Transverse colon (tissue), 4 donors: ENCODE measurements at regions not wholly inside any gene's neighbourhood (a gene's known extent, or its start where the extent isn't known, plus 50 kb on each side); places are given as distances from the start of the nearest gene placed in this dataset.

Experiments used
- DNase-seq: peaks from one replicate; pipeline ENCODE4 v3.0.0-alpha.2; 2019
- H3K27ac ChIP-seq, 4 donors: fragments of 200-600 bp; sonication (generic); 2 replicates each; pipeline ENCODE4 v1.5.1; 2016 to 2018; ENCODE audit warnings: inconsistent platforms in 4 of 4
- H3K27me3 ChIP-seq: fragments of 200-600 bp; sonication (generic); 2 replicates; pipeline ENCODE4 v1.5.1; 2017; ENCODE audit warnings: inconsistent platforms
- H3K36me3 ChIP-seq, 4 donors: fragments of 200-600 bp; sonication (generic); 2 replicates each; pipeline ENCODE4 v1.5.1; 2017 to 2019; ENCODE audit warnings: inconsistent platforms in 4 of 4
- H3K4me1 ChIP-seq, 4 donors: fragments of 200-600 bp; sonication (generic); 2 replicates each; pipeline ENCODE4 v1.5.1; 2017 to 2020; ENCODE audit warnings: inconsistent platforms in 4 of 4
- H3K4me3 ChIP-seq, 4 donors: fragments of 200-600 bp; sonication (generic); 1 replicate in 1 of 4; 2 replicates in 3 of 4; pipeline versions ENCODE4 v1.5.1 to v1.6.1; 2017 to 2019; ENCODE audit warnings: inconsistent platforms in 4 of 4
- H3K9me3 ChIP-seq, 2 donors: fragments of 200-600 bp; sonication (generic); 2 replicates each; pipeline ENCODE4 v1.5.1; 2017 to 2019; ENCODE audit warnings: inconsistent platforms in 2 of 2
- CTCF ChIP-seq, 5 experiments: fragments of 200-600 bp in 3 of 5; fragments of 450-650 bp in 2 of 5; sonication (generic) in 3 of 5; IDR thresholded peaks; 1 replicate in 2 of 5; 2 replicates in 3 of 5; pipeline ENCODE4 v1.5.1; 2016 to 2017; ENCODE audit warnings: antibody characterized with exemption in 5 of 5, inconsistent platforms in 3 of 5, mild to moderate bottlenecking in 2 of 5, moderate library complexity in 1 of 5
- EP300 ChIP-seq: sonication (generic); formaldehyde crosslinking; IDR thresholded peaks from one replicate; pipeline ENCODE4 v1.6.1; 2017; ENCODE audit warnings: antibody characterized with exemption, low read depth
- POLR2A ChIP-seq: fragments of 450-650 bp; IDR thresholded peaks from one replicate; pipeline ENCODE4 v1.6.1; 2016; ENCODE audit warnings: antibody characterized with exemption, mild to moderate bottlenecking, moderate library complexity
- POLR2AphosphoS5 ChIP-seq, 3 donors: sonication (generic); formaldehyde crosslinking; IDR thresholded peaks; one replicate each; pipeline ENCODE4 v1.6.1; 2016; ENCODE audit warnings: antibody characterized with exemption in 3 of 3
- WGBS, 2 donors: methylation state at CpG; one replicate each; pipeline ENCODE4 v1.1.5; 2018; ENCODE audit warnings: low coverage in 1 of 2; 5-methylcytosine and 5-hydroxymethylcytosine counted together
- in situ Hi-C, 4 donors: fragments of 200-750 bp; cut with MboI; loops; one replicate each; pipeline versions ENCODE4 v1.15.0 to v1.15.1; 2017; ENCODE audit warnings: low sequenced_read_pairs in 3 of 4, low pct_ligation_motif_present in 1 of 4, low pct_unique_long_range_greater_than_20kb in 1 of 4
- intact Hi-C: fragments of 100-400 bp; cut with DNase I; formaldehyde crosslinking; loops from one replicate; pipeline ENCODE4 v1.15.1; 2023; ENCODE audit warnings: low total_unique reads

DNA sequence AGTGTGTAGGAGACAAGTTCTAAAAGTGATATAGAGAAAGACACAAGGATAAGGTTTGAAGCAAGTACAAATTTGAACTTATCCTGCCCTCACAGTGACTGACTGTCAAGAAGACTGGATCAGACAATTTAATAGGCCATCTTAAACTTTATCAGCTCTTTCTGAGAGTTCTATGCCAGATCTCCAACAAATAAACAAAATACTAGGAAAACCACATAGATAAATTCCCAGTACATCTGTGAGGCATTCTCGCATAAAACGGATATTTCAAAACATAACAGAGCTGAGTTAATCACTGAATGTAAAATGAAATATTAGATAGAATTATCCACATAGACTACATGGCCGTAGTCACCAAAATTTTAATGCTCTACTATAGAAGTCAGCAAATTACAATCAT lies 120.9 kb upstream of the LUZP2 start:
- no peaks in the 10 kb centered on the region for H3K4me1 ChIP-seq
- H3K4me3 ChIP-seq = no peak overlapping the region
- DNase-seq = no peak
- H3K27me3 ChIP-seq = no peaks in the 10 kb centered on the region
- H3K27ac ChIP-seq = no peak overlapping the region
- WGBS, 2 donors = 72 to 75% methylated on average over 3 of the region's 3 CpGs
- no peaks in the 10 kb centered on the region for H3K9me3 ChIP-seq
- no peaks in the 10 kb centered on the region for H3K36me3 ChIP-seq
- no peak for TF ChIP-seq CTCF (IDR thresholded peaks at IDR 0.05)
- TF ChIP-seq POLR2A = no peak
- no peak for TF ChIP-seq EP300
- no peak for TF ChIP-seq POLR2AphosphoS5 (IDR thresholded peaks at IDR 0.05)
- intact Hi-C loops (no loop called here), in situ Hi-C loops (loop anchor here in 1 of 4 donors (25.0 kb wide), 1 partner anchor 839 kb away; no protein-coding TSS in a partner anchor)

DNA sequence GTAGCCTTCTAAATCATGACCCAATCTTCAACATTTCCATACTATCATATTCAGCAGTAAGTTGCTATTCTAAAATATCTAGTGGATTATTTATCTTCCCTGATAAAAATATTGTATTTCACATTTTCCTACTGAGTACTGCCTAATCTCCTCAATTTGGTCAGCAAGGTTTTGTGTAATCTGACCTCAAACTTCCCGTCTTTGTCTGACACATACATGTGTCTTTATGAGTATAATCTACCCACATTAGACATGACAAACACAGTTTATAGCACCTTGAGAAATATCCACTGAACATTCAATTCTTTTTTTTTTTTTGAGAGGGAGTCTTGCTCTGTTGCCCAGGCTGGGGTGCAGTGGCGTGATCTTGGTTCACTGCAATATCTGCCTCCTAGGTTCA lies 113.7 kb upstream of the LUZP2 start:
- TF ChIP-seq CTCF (IDR thresholded peaks at IDR 0.05) = no peak
- TF ChIP-seq POLR2A = no peak
- TF ChIP-seq POLR2AphosphoS5 (IDR thresholded peaks at IDR 0.05) = no peak
- TF ChIP-seq EP300 = no peak
- Histone ChIP-seq H3K27me3 (no peaks in the 10 kb centered on the region), H3K4me1 (no peaks in the 10 kb centered on the region), H3K4me3 (no peak overlapping the region), H3K27ac (no peak overlapping the region), H3K9me3 (no peaks in the 10 kb centered on the region), H3K36me3 (no peaks in the 10 kb centered on the region)
- DNase-seq = no peak
- intact Hi-C loops (no loop called here), in situ Hi-C loops (loop anchor here in 1 of 4 donors (25.0 kb wide), 1 partner anchor 846 kb away; no protein-coding TSS in a partner anchor)
- WGBS, 2 donors = 75 to 92% methylated on average over 2 of the region's 2 CpGs

- TF ChIP-seq POLR2A (no peak), POLR2AphosphoS5 (IDR thresholded peaks at IDR 0.05) (no peak), EP300 (no peak), CTCF (IDR thresholded peaks at IDR 0.05) (no peak)
- Histone ChIP-seq H3K4me3 (no peak overlapping the region), H3K4me1 (no peaks in the 10 kb centered on the region), H3K27me3 (no peaks in the 10 kb centered on the region), H3K9me3 (no peaks in the 10 kb centered on the region), H3K27ac (no peak overlapping the region), H3K36me3 (no peaks in the 10 kb centered on the region)
- no peak for DNase-seq
- intact Hi-C loops (no loop called here), in situ Hi-C loops (loop anchor here in 1 of 4 donors (25.0 kb wide), 1 partner anchor 847 kb away; no protein-coding TSS in a partner anchor)
- WGBS, 2 donors = 30% methylated on average over 3 of the region's 3 CpGs
Measured at GRCh38 chr11:24384240-24384639, 112.6 kb upstream of the LUZP2 start.

DNA sequence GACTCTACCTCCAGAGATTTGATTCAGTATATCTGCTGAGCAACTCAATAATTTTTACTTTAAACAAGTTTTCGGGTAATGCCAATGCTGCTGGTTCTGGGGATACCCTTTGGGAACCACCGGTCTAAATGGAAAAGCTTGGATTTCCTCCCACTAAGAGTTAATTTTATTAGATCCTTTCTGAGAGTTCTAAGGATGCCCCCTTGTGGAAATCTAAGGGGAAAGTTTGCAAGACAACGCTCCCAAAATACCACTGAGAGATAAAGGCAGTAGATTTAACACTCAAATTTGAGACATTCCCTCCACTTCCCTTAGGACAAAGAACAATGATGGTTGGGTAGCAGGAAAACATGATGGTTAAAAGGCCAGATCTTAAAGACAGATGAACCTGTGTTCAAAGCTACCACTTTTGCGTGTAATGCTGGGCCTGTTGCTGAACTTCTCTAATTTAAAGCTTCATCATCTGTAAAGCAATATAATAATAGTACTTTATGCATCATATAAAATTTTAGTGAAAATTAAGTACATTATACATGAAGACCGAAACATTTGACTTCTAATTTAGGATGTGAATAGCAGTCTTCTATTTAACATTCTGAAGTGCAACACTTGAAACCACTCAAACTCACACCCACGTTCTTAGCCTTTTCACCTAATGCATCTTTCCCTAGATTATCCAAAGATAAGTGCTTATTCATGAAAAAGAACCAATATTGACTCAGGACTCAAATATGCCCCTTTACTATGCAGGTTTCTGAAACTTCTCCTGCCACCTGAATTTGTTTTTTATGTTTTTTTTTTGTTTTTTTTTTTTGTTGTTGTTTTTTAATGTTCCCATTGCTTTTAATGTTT lies 110.1 kb upstream of the LUZP2 start:
- TF ChIP-seq EP300 (no peak), CTCF (IDR thresholded peaks at IDR 0.05) (peak in 3 of 5 experiments; percentile 14 to 30 (median 28)), POLR2AphosphoS5 (IDR thresholded peaks at IDR 0.05) (no peak)
- 62 to 65% methylated on average over 6 of the region's 6 CpGs for WGBS, 2 donors
- Histone ChIP-seq H3K36me3 (no peaks in the 10 kb centered on the region), H3K9me3 (no peaks in the 10 kb centered on the region), H3K4me3 (no peak overlapping the region), H3K27ac (no peak overlapping the region), H3K4me1 (no peaks in the 10 kb centered on the region), H3K27me3 (no peaks in the 10 kb centered on the region)
- intact Hi-C loops = no loop called here
- in situ Hi-C loops = loop anchor here in 1 of 4 donors (25.0 kb wide), 1 partner anchor 849 kb away; no protein-coding TSS in a partner anchor
- no peak for DNase-seq
